Prostate gland (tissue), 2 donors: ENCODE measurements at regions not wholly inside any gene's neighbourhood (a gene's known extent, or its start where the extent isn't known, plus 50 kb on each side); places are given as distances from the start of the nearest gene placed in this dataset.

ENCODE experiments used
- CTCF ChIP-seq, 4 experiments: fragments of 200-600 bp in 2 of 4; fragments of 450-650 bp in 2 of 4; sonication (generic) in 2 of 4; IDR thresholded peaks; 1 replicate in 3 of 4; 2 replicates in 1 of 4; pipeline ENCODE4 v1.5.1; 2016 to 2019; ENCODE audit warnings: antibody characterized with exemption in 4 of 4, mild to moderate bottlenecking in 2 of 4, moderate library complexity in 2 of 4
- POLR2A ChIP-seq: fragments of 450-650 bp; IDR thresholded peaks from one replicate; pipeline ENCODE4 v1.6.1; 2016; ENCODE audit warnings: antibody characterized with exemption, mild to moderate bottlenecking
- POLR2AphosphoS5 ChIP-seq: sonication (generic); formaldehyde crosslinking; IDR thresholded peaks from one replicate; pipeline ENCODE4 v1.6.1; 2017; ENCODE audit warnings: antibody characterized with exemption

DNA sequence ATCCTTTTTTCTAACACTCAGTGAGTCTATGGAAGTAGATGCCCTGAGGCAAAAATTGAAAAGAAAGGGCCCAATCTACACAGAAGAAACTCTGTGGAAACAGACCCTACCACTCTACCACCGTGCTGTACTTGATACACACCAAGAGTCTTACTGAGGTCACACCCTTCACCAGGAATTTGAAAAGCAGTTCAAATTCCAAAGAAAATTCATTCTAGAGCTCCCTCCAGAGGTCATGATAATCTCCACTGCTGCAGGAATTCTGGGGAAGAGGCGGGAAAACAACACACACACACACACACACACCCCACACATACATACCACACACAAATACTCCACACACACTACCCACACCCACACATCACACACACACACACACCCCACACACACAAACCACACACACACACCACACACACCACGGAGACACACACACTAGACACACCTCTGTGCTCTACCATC lies 336.8 kb downstream of the HDGFL1 start:
- TF ChIP-seq POLR2A (no peak), CTCF (IDR thresholded peaks at IDR 0.05) (no peak), POLR2AphosphoS5 (no peak)
